ENCODE measurements at regions not wholly inside any gene's neighbourhood (a gene's known extent, or its start where the extent isn't known, plus 50 kb on each side); places are given as distances from the start of the nearest gene placed in this dataset.

DNA sequence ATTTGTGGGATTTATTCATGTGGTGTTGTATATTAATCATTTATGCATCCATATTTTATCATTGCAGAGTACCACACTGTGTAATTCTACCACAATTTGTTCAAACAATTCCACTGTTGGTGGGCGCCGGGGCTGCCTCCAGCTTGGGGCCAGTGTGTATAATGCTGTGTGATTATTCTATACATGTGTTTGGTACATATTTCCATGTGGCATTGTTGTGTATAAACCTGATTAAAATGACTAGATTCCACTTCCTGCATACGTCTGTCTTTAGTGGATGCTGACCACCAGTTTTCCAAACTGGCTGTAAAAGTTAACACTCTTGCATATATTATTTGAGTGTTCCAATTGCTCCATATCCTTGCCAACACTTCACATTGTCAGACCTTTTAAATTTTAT lies 1213.8 kb downstream of the TBC1D22A start:
- DNase-seq = no peak

DNA sequence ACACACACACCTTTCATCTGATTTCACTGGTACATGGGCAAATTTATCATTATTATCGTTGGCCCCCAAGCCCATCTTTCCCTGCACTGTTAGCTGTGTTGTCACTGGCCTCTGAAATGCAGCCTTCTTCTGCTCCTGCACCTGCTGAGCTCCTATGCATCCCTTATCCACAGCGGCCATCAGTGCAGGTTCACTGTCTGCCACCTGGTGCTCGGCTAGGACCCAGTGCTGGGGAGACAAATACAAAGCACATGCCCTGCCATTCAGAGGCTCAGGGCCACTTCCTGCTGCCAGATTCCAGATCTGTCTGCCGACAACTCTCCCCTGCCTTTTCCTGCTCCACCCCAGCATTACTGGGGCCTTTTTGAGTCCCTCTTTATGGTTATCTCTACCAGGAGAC lies 1205.4 kb downstream of the TBC1D22A start:
- DNase-seq = no peak

DNA sequence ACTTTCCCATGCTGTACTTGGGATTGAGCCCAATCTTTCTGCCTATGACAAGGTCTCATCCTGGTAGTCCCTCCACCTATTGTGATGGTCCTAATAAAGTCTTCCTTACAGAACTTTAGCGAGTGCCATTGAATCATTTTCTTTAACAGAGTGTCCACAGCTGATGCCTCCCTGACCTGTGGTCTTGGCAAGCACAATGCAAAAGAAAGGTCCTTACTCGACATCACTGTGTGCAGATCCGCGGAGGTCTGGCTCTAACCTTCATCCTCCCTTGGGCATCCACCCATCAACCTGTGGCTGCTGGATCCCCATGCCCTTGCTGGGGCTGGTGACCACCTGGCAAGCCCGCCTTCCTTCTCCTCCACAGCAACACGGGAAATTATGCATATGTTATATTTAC lies 1203.9 kb downstream of the TBC1D22A start:
- DNase-seq = no peak

DNA sequence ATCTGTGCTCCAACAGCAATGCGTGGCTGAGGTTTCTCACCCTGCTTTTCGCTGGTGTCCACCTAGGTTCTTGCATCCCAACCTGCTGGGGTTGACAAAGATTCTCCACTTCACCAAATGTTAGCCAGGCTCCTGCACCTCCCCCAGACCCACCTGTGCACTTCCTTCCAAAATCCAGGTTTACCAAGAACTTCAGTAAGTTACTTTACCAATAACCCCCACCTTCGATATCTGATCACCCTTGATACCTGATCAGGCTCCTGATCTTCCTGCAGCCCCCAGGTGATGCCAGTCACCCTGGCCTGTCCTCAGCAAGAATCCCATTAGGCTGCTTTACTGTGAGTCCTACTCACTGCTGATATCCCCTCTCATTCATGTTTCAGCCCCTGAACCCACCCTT lies 1203.4 kb downstream of the TBC1D22A start:
- no peak for DNase-seq

DNA sequence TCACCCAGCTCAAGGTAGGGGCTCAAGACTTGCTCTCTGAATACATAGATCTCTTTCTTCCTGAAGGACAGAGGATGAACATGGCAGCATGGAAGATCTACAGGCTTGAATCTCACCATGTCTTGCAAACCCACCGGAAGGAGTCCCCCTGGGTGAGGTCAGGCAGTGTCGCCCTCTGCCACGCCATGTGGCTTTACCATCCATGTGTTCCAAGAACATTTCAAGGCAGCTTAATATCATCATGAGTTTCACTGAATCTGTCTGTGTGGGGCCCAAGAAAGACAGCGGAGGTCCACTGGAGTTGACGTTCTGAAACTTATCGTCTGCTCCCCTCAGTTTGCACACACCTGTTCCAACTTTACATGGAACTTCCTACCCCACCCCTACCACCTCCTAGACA lies 1202.6 kb downstream of the TBC1D22A start:
- no peak for DNase-seq

DNA sequence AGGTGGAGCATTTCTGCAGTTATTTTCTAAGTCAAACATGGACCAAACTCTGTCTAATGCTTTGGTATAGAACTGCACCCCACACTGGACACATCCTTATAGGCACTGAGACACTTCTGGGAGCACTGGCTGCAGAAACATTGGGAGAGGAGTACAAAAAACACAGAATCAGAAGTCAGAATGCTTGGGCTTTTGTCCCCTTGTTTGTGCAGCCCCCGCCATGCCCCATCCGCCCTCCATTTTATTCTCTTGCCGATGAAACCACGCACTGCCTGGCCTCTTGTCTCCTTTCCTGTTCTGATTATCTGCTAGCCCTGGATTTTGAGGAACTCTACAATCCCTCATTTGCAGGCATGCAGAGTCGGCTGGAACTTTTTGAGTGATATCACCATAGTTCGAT lies 1201.2 kb downstream of the TBC1D22A start:
- no peak for DNase-seq

DNA sequence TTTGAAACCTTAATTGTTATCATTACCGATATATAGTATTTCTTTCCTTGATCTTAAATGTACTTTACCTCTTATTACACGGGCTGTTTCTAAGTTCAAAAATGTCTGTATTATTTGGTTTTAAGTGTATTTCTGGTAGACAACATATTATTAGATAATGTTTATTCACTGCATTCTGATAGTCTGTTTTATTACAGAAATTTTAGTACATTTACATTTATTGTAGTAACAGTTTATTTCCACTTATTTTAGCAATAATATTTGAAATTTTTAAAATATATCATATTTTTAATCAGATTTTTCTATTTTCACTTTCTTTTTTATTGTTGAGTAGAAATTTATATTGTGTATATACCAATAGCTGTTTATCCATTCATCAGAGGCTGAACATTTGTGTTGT lies 1195.2 kb downstream of the TBC1D22A start:
- no peak for DNase-seq

DNA sequence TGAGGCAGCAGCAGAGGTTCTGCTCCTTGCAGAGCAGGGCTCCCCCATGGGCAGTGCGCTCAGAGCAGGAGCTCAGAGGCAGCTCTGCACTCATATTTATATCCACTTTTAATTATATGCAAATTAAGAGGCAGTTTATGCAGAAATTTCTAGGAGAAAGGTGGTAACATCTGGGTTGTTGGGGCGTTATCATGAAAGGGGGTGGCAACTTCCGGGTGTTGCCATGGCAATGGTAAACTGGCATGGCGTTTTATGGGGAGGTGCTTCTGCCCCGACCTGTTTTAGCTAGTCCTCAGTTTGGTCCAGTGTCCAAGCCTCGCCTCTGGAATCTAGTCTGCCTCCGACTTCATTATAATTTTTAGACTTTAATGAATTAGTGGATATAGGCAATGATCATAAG lies 1191.7 kb downstream of the TBC1D22A start:
- no peak for DNase-seq

DNA sequence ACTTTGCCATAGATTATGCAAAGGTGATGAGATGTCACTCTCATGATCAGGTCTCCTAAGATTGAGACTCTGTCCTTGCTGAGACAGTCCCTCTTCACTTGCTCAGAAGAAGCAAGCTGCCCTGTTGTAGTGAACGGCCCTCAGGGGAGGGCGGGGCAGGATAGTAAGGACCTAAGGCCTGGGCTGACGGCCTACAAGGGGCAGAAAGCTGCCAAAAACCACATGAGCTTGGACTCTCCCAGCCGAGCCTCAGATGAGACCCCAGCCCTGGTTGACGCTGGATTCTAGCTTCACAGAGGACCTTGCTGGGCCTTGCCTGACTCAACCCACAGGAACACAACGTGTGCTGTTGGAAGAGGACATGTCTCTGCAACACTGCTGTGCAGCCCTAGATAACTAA lies 1182.5 kb downstream of the TBC1D22A start:
- no peak for DNase-seq

DNA sequence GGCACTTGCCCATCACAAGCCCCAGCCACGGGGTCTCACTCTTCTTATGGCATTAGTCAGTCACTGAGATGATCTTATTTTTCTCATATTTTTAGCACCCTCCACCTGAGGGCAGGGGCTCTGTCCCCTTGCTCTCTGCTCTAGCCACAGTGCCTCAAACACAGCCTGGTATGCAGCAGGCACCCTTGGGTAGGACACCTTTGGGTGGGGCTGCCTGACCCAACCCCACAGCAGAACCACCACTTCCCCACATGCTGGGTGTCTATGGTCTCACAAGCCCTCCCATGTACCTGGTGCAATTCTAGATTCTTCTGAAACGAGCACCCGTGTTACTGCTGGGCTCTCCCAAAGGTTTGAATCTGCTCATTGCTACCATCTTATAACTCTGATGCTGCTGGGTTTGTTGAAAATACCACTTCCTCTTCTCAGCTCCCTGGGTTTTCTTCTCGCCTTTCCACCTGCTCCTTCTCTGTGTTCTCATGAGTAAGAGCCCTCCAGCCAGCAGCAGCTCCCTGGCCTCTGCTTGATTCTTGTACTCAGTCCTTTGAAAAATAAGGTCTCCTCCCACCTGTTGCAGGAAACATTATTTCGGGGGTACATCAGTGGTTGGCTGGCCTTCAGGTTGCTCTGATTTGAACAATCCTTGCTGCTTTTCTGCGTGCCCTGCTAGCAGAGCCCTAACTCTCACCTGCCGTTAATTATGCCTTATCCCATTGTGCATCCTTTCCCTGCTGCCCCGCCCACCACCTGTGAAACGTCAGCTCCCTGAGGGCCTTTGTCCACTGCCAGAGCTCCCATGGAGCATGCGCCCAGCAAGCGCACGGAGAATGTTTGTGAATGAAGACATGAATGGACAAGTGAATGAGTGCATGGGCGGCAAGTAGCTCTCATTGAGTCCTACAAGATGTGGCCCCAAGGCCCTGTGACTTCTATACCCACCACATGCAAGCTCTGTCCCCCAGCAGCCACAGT lies 1181.6 kb downstream of the TBC1D22A start:
- DNase-seq = no peak

DNA sequence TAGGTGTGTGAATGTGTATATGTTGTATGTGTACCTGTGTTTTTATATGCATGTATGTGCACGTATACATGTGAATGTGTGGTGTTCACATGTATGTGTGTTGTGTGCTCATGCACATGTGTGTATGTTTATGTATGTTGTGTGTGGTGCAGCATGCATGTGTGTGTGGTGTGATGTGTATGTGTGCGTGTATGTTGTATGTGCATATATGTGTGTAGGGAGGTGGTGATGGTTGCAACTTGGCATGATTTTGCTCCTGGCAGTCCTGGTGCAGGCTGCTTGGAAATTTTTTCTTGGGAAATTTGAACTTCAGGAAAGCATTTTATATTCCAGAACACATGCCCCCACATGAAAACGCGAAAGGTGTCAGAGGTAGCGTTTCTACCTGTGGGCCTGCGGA lies 1177.8 kb downstream of the TBC1D22A start:
- DNase-seq = no peak

DNA sequence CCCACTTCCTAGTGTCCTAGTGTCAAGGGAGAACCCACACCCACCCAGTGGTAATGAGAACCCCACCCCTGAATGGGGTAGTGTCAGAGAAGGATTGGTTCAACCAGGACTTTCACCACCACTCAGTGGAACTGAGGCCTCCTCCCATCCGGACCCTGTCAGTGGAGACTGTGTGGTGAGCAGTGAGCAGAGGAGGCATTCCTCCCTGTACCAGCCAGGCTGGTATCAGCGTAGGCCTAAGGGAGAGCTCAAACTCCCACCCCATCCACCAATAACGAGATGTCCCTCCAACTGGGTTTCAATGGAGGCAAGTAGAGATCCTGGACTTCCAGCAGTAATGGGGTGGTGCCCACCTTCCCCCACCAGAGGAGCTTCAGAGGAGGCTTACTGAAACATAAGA lies 1171.4 kb downstream of the TBC1D22A start:
- DNase-seq = no peak

DNA sequence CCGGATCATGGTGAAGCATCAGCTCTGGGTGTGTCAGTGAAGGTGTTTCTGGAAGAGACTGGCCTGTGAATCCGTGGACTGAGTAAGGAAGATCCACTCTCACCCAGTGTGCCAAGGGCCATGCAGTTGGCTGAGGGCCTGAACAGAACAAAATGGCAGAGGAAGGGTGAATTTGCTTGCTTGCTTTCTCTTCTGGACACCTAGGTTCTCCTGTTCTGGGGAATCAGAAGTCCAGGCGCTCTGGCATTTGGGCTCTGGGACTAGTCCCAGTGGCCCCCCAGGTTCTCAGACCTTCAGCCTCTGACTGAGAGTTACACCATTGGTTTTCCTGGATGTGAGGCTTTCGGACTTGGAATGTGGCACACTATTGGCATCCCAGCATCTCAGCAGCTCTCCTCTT lies 1170.8 kb downstream of the TBC1D22A start:
- no peak for DNase-seq

DNA sequence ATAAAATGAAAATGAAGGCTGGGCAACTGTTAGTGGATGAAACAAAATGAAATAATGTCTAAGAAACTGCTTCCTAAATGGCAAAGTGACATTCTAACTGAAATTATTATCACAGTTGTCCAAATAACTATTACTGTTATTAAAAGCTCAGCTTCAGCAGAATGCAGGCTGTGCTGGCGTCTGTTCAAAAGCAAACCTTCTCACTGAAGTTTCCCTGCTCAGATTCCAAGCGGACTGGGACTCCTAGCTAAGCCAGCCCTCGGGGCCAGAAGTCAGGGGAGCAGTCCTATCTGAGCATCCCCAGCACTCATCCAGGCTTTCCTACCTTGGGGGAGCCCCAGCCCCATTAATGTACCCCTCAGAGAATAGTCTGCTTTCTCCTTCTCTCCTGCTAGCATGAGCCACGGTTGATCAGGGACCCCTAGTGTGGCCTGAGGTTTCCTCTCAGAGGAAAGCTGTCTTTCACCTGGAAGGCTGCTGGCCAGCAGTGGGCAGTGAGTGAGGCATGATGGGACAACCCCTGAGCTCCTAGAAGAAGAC lies 1167.3 kb downstream of the TBC1D22A start:
- no peak for DNase-seq

DNA sequence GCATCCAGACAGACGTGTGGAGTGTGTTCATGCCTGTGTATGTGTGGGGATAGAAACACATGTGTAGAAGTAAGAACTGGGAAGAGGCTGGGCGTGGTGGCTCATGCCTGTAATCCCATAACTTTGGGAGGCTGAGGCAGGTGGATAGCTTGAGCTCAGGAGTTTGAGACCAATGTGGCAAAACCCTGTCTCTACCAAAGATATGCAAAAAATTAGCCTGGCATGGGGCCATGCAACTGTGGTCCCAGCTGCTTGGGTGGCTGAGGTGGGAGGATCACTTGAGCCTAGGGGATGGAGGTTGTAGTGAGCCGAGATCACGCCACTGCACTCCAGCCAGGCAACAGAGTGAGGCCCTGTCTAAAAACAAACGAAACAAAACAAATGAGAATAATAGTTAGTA lies 1166.6 kb downstream of the TBC1D22A start:
- DNase-seq = no peak

DNA sequence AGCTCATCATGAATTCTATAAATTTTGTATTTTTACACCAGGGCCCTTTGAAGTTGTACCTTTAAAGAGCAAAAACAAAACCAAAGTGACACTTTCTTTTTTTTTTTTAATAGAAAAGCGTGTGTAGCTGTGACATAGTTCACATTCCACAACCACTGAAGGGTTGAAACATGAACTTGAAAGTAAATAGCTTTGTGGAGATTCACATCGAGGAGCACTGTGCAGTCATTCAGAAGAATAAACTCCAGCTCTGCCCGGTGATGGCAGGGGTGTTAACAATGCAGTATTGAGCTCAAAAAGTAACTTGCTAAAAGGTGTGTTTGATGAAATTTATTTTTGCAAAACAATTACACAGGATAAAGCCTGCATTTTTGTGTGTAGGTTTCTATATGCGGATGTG lies 1166.2 kb downstream of the TBC1D22A start:
- no peak for DNase-seq

DNA sequence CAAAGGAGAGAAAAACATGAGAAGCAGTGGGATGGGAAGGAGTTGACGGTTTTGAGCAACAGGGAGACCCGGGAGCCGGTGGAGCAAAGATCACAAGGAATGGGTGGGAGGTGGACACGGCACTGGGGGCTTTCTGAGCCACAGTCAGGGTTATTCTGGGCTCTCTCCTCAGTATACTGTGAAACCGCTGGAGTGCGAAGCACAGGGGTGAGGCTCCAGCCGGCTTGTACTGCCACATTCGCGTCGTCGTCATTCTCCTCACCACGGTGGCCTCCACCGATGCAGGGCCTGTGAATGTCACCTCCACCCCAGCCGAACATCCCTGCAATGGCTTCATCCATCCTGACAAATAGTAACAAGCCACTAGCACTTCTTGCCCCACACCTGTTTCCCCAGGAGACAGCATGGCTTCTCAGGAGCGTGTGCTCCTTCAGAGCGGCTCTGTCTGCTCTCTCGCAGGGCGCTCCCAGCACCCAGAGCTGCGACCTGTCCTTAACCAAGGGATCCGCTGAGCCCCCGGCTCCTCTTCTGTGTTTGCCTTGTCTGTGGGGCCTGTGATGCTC lies 1165.3 kb downstream of the TBC1D22A start:
- no peak for DNase-seq

DNA sequence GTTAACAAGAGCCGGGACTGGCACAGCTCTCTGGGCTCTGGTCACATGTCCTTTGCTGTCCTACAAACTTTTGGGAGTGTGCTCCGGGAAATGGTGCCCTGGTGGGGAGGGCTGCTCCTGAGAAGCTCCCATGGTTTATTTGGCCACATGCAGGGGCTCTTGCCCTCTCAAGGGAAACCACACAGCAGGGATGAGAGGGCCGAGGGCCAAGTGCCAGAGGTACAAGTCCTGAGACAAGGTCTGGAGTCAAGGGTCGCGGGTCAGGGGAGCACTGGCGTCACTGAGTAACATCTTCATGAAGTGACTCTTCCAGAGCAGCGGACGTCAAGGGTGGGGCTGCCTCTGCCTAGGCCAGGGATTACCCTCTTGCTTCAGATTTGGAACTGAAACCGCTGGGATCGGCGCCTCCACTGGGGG lies 1160.6 kb downstream of the TBC1D22A start:
- DNase-seq = no peak

DNA sequence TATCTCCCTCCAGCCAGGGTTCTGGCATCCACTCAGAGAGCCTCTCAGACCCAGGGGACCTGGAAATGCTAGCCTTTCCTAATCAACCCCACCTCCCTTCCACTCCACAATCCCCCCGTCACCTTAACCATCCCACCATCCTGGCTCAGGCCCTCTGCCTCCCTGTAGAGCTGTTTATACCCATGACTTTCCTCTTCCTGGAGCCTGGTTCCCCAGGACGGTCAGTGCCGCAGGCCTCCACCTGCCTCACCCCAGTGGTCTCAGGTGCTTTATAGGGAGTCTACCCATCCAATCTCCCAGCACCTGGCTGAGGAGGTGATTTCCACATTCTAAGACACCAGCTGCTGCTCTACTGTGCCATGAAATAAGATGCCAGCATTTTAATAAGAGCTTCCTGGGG lies 1159.5 kb downstream of the TBC1D22A start:
- no peak for DNase-seq

DNA sequence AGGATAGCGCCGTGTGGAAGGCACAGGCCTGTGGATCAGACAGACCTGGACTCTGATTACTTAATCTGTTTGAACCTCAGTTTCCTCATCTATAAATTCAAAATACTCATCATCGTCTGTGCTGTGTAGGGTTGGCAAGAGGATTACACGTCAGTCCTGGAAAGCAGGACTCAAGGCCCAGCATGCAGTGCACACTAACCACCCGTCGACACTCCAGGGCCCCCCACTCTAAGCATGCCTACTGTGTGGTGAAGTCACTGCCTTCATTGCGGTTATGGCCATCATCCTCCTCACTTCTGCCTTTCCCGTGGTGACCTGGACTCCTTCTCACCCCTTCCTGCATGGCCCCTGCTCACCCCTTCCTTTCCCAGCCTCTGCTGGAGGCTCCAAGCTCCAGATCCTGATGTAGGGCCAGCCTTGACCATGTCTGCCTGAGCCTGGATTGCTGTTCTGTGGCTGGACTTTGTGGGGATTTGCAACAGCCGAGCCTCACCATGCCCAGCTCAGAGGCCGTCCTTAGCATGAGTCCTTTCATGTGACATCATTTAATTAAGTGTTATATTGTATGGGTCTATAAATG lies 1158.0 kb downstream of the TBC1D22A start:
- DNase-seq = no peak

DNA sequence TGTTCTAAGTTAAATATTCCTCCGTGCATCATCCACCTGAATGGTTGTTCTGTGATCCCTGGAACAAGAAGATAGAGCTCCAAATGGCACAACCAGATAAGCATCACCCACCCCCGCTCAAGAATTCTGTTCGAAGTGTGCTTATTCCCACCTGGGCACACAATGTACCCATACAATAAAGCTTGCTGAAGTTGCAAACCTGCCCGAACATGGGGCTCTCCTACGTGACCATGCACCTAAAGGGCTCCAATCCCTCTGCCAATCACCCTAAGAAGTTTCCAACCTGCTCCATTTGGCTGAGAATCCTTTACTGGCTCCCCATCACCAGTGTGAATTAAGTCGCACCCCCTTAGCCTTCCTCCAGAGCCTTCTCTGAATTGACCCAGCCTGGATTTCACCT lies 1157.4 kb downstream of the TBC1D22A start:
- DNase-seq = no peak

DNA sequence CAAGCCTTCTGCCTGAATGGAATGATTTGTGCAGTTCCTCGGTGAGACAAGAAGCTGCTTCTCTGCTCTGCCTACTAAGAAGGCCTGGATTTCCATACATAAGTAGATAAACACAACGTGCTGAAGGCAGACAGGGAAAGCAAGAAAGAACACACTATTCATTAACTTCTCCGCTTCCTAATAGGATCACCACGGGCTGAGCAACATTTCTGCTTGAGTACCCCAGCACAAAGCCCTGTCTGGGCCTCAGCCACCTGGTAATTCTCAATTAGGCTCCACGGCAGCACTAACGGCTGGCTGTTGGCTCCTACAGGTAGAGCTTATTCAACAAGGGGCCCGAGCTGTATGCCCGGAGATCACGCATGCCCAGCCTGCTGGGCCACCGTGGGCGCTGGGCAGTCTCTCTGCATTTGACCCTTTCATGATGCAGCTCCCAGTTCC lies 1156.6 kb downstream of the TBC1D22A start:
- no peak for DNase-seq

DNA sequence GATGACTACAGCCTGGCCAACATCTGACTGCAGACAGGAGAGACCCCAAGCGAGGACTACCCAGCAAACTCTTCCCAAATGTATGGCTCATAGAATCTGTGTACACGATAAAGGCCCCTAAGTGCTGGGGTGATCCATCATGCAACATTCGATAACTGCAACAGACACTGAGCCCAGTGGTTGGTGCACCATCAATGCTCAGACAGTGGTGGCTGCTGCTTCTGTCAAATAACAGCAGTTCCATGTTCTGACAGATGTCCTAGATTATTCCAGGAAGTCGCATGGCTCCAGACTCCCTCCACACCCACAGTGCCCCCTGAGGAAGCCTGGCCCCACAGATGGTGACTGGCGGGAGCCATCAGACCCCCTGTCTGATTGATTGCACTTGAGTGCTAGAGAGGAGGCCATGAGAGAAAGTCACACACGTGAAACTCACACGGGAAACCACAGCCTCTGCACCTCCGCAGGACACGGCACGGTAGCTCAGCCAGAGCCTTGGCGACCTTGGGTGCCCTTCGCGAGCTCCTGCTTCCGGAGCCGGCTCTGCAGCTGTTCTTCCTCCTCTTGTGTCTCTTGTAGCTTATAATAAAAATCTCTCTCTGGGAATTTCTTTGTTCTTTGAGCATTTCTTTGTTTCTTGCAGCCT lies 1155.9 kb downstream of the TBC1D22A start:
- peak; percentile 6 for DNase-seq

All from CD4-positive, alpha-beta T cell treated with Interleukin-17A for 4 hours (primary cell).